NCI-H524 (cell line): ENCODE measurements at regions not wholly inside any gene's neighbourhood (a gene's known extent, or its start where the extent isn't known, plus 50 kb on each side); places are given as distances from the start of the nearest gene placed in this dataset.
"Not testable (repeated sequence)": the region's sequence is repeated elsewhere in the genome, so short reads cannot be mapped to it uniquely, and the experiment has no call there.

ENCODE experiments used
- DNase-seq, 2 experiments: peaks; one replicate each; lab custom pipeline; 2025; lab: John Stamatoyannopoulos, UW

DNA sequence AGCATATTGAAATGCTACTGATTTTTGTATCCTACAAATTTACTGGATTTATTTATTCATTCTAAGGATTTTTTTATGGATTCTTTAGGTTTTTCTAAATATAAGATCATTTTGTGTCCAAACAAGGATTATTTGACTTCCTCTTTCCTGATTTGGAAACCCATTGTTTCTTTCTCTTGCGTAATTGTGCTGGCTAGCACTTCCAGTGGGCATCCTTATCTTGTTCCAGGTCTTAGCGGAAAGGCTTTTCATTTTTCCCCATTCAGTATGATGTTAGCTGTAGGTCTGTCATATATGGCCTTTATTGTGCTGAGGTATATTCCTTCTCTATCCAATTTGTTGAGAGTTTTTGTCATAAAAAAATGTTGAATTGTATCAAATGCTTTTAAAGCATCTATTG is 57.2 kb upstream of the RHOJ start:
- DNase-seq, result no peak

GRCh38 chr14:63134801-63135200 is 69.4 kb upstream of the RHOJ start:
- DNase-seq, result peak; percentile 6 to 48

DNA sequence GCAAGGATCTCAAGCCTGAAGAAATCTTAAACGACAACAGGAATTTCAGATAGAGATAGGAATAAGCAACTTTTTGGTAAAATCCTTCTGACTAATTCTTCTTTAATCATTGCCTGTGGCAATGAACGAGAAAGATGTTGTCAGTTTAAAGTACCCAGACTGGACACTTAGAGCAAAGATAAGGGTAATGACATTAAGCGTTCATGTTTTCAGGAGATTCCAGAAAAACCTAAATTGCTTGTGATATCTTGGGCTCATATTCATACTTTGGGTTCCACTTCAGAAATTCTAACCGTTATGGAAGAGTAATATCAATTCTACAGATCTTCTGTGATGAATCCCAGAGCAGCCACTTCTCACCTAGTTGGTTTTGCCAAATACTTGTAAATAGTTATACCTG is 73.7 kb upstream of the RHOJ start:
- no peak for DNase-seq

DNA sequence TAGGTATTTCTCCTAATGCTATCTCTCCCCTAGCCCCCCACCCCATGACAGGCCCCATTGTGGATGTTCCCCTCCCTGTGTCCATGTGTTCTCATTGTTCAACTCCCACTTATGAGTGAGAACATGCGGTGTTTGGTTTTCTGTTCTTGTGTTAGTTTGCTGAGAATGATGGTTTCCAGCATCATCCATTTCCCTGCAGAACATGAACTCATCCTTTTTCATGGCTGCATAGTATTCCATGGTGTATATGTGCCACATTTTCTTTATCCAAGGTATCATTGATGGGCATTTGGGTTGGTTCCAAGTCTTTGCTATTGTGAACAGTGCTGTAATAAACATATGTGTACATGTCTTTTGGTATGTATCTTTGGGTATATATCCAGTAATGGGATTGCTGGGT is 61.2 kb upstream of the KCNH5 start:
- DNase-seq, result not testable (repeated sequence)

DNA sequence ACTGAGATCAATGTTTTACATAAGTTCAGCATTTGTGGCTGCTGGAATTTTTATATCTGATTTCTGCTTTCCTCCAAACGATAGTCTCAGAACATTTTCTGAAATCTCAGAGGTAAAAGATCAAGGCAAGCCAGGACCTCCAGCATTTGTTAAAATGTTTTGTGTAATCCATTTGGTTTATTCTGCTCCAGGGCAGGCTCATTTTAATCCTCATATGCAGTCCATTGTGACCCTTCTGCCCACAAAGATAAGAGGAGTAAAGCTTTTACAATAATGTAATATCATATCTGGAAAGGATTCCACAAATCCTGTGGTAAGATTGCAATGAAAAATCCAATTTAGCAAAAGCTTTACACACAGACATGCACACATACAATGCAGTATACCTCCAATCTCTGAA is 55.3 kb upstream of the KCNH5 start:
- no peak for DNase-seq

DNA sequence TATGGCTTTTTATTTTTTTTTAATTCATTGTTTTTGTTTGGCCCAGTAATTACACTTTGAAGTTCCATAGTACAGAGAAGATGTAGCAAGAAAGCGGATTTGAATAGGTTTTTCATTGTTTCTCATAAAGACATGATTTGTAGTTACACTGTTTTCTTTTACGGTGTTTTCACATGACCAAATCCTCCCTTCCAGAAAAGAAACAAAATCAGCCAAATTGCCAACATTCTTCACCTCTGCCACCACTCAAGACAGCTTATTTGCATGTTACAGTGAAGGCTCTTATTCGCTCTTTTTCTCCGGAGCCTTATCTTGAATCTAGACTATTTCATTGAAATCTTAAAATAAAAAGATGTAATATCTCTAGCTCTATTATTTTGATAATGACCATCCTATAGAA is 50.9 kb upstream of the KCNH5 start:
- DNase-seq, result no peak
